Common myeloid progenitor, CD34-positive (primary cell): ENCODE measurements at regions not wholly inside any gene's neighbourhood (a gene's known extent, or its start where the extent isn't known, plus 50 kb on each side); places are given as distances from the start of the nearest gene placed in this dataset.

Experiments used
- CTCF ChIA-PET: fragments of 350-600 bp; sonication (Branson Sonifier 250); formaldehyde crosslinking; loops from one replicate; lab custom pipeline; 2021; ENCODE audit warnings: antibody characterized with exemption; lab: Charles Lee
- POLR2A ChIA-PET: fragments of 350-600 bp; sonication (Branson Sonifier 250); formaldehyde crosslinking; loops from one replicate; lab custom pipeline; 2021; ENCODE audit warnings: antibody characterized with exemption; lab: Charles Lee
- DNase-seq, 3 donors: peaks; one replicate each; pipeline versions ENCODE4 v3.0.0 to v3.0.0-alpha.2; 2013
- H3K27ac ChIP-seq, 2 experiments: 1 replicate in 1 of 2; 2 replicates in 1 of 2; pipeline ENCODE4 v1.7.0; 2013; ENCODE audit warnings: inconsistent platforms in 2 of 2, low read length in 2 of 2, mild to moderate bottlenecking in 2 of 2, low read depth in 1 of 2, moderate library complexity in 1 of 2; ENCODE audit not compliant: severe bottlenecking in 2 of 2, insufficient read depth in 1 of 2, poor library complexity in 1 of 2
- H3K27me3 ChIP-seq, 5 experiments: replicated peaks in 2 of 5; 1 replicate in 3 of 5; 2 replicates in 2 of 5; pipeline versions ENCODE4 v1.6.1 to v1.7.0; 2013; ENCODE audit warnings: low read length in 4 of 5, mild to moderate bottlenecking in 2 of 5, moderate library complexity in 2 of 5, inconsistent platforms in 1 of 5; ENCODE audit not compliant: insufficient read depth in 5 of 5, control insufficient read depth in 4 of 5
- H3K36me3 ChIP-seq, 4 experiments: 1 replicate in 2 of 4; 2 replicates in 2 of 4; pipeline versions ENCODE4 v1.6.1 to v1.7.0; 2013; ENCODE audit warnings: low read length in 3 of 4, control low read depth in 1 of 4, mild to moderate bottlenecking in 1 of 4; ENCODE audit not compliant: control insufficient read depth in 4 of 4, insufficient read depth in 4 of 4
- H3K4me1 ChIP-seq, 4 experiments: 1 replicate in 3 of 4; 2 replicates in 1 of 4; pipeline versions ENCODE4 v1.6.1 to v1.7.1; 2013; ENCODE audit warnings: low read length in 3 of 4, mild to moderate bottlenecking in 3 of 4, control low read depth in 1 of 4, inconsistent platforms in 1 of 4, moderate library complexity in 1 of 4; ENCODE audit not compliant: control insufficient read depth in 4 of 4, insufficient read depth in 4 of 4; ENCODE audit errors: control extremely low read depth in 1 of 4
- H3K4me3 ChIP-seq, 7 experiments: 1 replicate in 4 of 7; 2 replicates in 3 of 7; pipeline versions ENCODE4 v1.5.1 to v1.7.0; 2013; ENCODE audit warnings: mild to moderate bottlenecking in 7 of 7, low read length in 6 of 7, moderate library complexity in 6 of 7, inconsistent platforms in 2 of 7, low read depth in 2 of 7, control low read depth in 1 of 7; ENCODE audit not compliant: insufficient read depth in 4 of 7, control insufficient read depth in 1 of 7; ENCODE audit errors: extremely low read depth in 1 of 7
- H3K9me3 ChIP-seq, 5 experiments: 1 replicate in 4 of 5; 2 replicates in 1 of 5; pipeline versions ENCODE4 v1.6.1 to v1.7.1; 2013; ENCODE audit warnings: low read length in 4 of 5, mild to moderate bottlenecking in 2 of 5, inconsistent platforms in 1 of 5, low read depth in 1 of 5, moderate library complexity in 1 of 5; ENCODE audit not compliant: control insufficient read depth in 4 of 5, insufficient read depth in 2 of 5; ENCODE audit errors: control extremely low read depth in 1 of 5
- WGBS: methylation state at CpG from one replicate; pipeline ENCODE4 v1.1.5; 2013; ENCODE audit not compliant: insufficient coverage; 5-methylcytosine and 5-hydroxymethylcytosine counted together

DNA sequence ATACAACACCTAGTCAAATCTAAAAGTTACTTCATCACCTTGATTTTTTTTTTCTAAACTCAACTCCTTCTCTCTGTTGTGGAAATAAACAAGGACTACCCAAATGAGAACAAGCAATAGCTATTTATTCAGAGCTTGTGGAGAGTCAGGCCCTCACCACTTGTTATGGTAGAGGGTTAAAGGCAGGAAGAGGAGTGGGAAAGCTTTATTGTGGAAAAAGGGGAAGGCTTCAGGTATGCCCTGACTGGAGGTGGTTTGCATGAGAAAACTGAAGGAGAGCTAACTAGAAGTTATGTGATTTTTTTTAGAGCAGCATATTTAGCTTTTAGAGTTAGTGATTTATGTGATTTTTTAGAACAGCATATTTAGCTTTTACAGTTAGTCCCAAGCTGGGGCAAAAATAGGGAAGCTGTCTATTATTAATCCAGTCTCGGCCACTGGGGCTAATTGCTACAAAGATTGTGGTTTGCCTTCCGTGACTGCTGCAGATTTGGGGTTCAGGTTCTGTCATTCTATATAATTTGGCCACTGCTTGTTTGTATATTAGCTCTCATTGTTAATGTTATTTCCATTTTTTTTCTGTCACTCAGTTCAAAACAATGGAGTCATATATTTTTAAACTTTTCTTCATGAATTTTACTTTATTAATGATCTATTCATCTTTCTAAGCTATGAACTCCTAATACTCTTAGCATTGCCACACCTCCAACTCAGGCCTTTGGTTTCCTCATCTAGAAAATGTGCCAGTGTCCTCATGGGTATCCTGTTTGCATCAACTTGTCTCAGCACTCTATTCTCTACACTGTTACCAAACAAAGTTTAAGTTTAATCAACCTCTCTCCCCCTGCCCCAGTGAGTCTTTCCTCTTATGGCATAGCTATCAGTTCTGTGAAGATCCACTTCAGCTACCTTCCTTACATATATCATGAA, 713.0 kb downstream of the BRINP3 start:
- DNase-seq, result no peak
- no peaks in the 10 kb centered on the region for H3K4me1 ChIP-seq
- H3K27ac ChIP-seq, result no peak overlapping the region
- no peaks in the 10 kb centered on the region for H3K27me3 ChIP-seq
- no peaks in the 10 kb centered on the region for H3K9me3 ChIP-seq
- WGBS, result 0% methylated on average over 1 of the region's 2 CpGs
- POLR2A ChIA-PET, result no interaction called here
- CTCF ChIA-PET, result interaction anchor here (0.6 kb wide), 2 partner anchors 854 to 1042 kb away, joined by 3 read pairs; no protein-coding TSS in a partner anchor
- H3K4me3 ChIP-seq, result no peak overlapping the region
- no peaks in the 10 kb centered on the region for H3K36me3 ChIP-seq

DNA sequence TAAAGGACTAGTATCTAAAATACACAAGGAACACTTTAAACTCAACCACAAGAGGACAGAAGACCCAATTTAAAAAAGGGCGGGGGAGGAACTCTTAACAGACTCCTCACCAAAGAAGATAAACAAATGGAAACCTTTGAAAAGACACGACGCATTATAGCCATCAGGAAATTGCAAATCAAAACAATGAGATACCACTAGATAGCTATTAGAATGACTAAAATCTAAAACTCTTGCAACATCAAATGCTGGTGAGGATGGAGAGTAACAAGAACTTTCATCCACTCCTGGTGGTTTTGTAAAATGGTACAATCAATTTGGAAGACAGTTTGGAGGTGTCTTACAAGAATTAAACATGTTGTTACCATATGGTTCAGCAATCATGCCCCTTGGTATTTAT, 708.2 kb downstream of the BRINP3 start:
- no peaks in the 10 kb centered on the region for H3K27me3 ChIP-seq
- no peak overlapping the region for H3K4me3 ChIP-seq
- no CpG with 5 or more reads among the region's 3 CpGs for WGBS
- H3K9me3 ChIP-seq, result no peaks in the 10 kb centered on the region
- no peak for DNase-seq
- POLR2A ChIA-PET, result no interaction called here
- no peak overlapping the region for H3K27ac ChIP-seq
- H3K36me3 ChIP-seq, result no peaks in the 10 kb centered on the region
- H3K4me1 ChIP-seq, result no peaks in the 10 kb centered on the region
- CTCF ChIA-PET, result no interaction called here

- ChIA-PET POLR2A (no interaction called here), CTCF (no interaction called here)
- 100% methylated on average over 1 of the region's 2 CpGs for WGBS
Observed at GRCh38 chr1:189774721-189775287, 702.9 kb downstream of the BRINP3 start.

GRCh38 chr1:189775343-189775742, 702.3 kb downstream of the BRINP3 start:
- Histone ChIP-seq H3K27me3 (no peaks in the 10 kb centered on the region), H3K4me3 (no peak overlapping the region), H3K36me3 (no peaks in the 10 kb centered on the region), H3K27ac (no peak overlapping the region), H3K4me1 (no peaks in the 10 kb centered on the region), H3K9me3 (no peaks in the 10 kb centered on the region)
- ChIA-PET CTCF (no interaction called here), POLR2A (no interaction called here)
- no CpG with 5 or more reads among the region's 1 CpG for WGBS
- DNase-seq, result no peak

More at GRCh38 chr1:189774721-189775287, 702.9 kb downstream of the BRINP3 start:
- H3K4me3 ChIP-seq, result no peak overlapping the region
- no peaks in the 10 kb centered on the region for H3K27me3 ChIP-seq
- no peaks in the 10 kb centered on the region for H3K36me3 ChIP-seq
- H3K9me3 ChIP-seq, result no peaks in the 10 kb centered on the region
- no peak for DNase-seq
- H3K4me1 ChIP-seq, result no peaks in the 10 kb centered on the region
- H3K27ac ChIP-seq, result no peak overlapping the region

- Histone ChIP-seq H3K9me3 (no peaks in the 10 kb centered on the region), H3K27ac (no peak overlapping the region), H3K4me1 (no peaks in the 10 kb centered on the region), H3K4me3 (no peak overlapping the region), H3K36me3 (no peaks in the 10 kb centered on the region), H3K27me3 (no peaks in the 10 kb centered on the region)
- no peak for DNase-seq
- ChIA-PET POLR2A (no interaction called here), CTCF (no interaction called here)
- WGBS, result 83% methylated on average over 1 of the region's 1 CpG
Observed at GRCh38 chr1:189779034-189779433, 698.6 kb downstream of the BRINP3 start.

GRCh38 chr1:189782295-189782694, 695.4 kb downstream of the BRINP3 start:
- WGBS, result 100% methylated on average over 2 of the region's 2 CpGs
- POLR2A ChIA-PET, result no interaction called here
- Histone ChIP-seq H3K36me3 (no peaks in the 10 kb centered on the region), H3K9me3 (no peaks in the 10 kb centered on the region), H3K4me3 (no peak overlapping the region), H3K27me3 (no peaks in the 10 kb centered on the region), H3K27ac (no peak overlapping the region), H3K4me1 (no peaks in the 10 kb centered on the region)
- CTCF ChIA-PET, result no interaction called here
- no peak for DNase-seq

DNA sequence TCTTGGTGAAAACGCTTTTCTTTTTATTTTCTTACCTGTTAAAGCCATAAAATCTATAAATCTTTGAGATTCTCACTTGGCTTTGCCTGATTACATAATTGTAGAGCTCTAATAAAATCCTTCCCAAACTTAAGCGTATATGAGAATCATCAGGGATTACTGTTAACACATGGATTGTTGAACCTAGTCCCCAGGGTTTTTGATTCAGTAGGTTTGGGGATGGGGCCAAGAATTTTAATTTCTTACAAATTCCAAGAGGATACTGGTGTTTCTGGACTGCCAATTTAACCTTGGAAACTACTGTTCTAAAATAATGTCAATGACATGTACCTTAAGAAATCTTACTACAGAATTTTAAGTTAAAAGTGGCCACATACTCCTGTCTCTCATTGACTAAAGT, 694.2 kb downstream of the BRINP3 start:
- CTCF ChIA-PET, result no interaction called here
- WGBS, result no CpG with 5 or more reads among the region's 2 CpGs
- H3K9me3 ChIP-seq, result no peaks in the 10 kb centered on the region

More for the DNA sequence above, 694.2 kb downstream of the BRINP3 start:
- Histone ChIP-seq H3K27ac (no peak overlapping the region), H3K27me3 (no peaks in the 10 kb centered on the region), H3K36me3 (no peaks in the 10 kb centered on the region), H3K4me1 (no peaks in the 10 kb centered on the region), H3K4me3 (no peak overlapping the region)
- POLR2A ChIA-PET, result no interaction called here
- no peak for DNase-seq
